Cardiac muscle cell (in vitro differentiated cells and primary cell): ENCODE measurements at regions not wholly inside any gene's neighbourhood (a gene's known extent, or its start where the extent isn't known, plus 50 kb on each side); places are given as distances from the start of the nearest gene placed in this dataset.
"Not testable (repeated sequence)": the region's sequence is repeated elsewhere in the genome, so short reads cannot be mapped to it uniquely, and the experiment has no call there.

Source experiments
- DNase-seq, 2 donors: peaks; one replicate each; pipeline versions ENCODE4 v3.0.0 to v3.0.0-alpha.2; 2010 to 2017; ENCODE audit warnings: low read depth in 1 of 2, low spot score in 1 of 2
- H3K27ac ChIP-seq: fragments of 200-600 bp; sonication (generic); 2 replicates; pipeline ENCODE4 v1.5.1; 2016
- H3K27me3 ChIP-seq: fragments of 200-600 bp; sonication (generic); 2 replicates; pipeline ENCODE4 v1.6.0; 2016; ENCODE audit warnings: control low read depth
- H3K36me3 ChIP-seq: fragments of 200-600 bp; sonication (generic); 2 replicates; pipeline ENCODE4 v1.5.1; 2016; ENCODE audit warnings: control low read depth
- H3K4me1 ChIP-seq: fragments of 200-600 bp; sonication (generic); 2 replicates; pipeline ENCODE4 v1.8.1; 2017; ENCODE audit warnings: low read depth, mild to moderate bottlenecking, mixed run types
- H3K4me3 ChIP-seq: fragments of 200-600 bp; sonication (generic); 2 replicates; pipeline ENCODE4 v1.5.1; 2016; ENCODE audit warnings: mild to moderate bottlenecking
- H3K9me3 ChIP-seq: fragments of 200-600 bp; sonication (generic); 2 replicates; pipeline ENCODE4 v1.5.1; 2017; ENCODE audit warnings: low read depth, mild to moderate bottlenecking, control low read depth
- CTCF ChIP-seq: IDR thresholded peaks from 2 replicates; pipeline ENCODE4 v1.5.1; 2012; ENCODE audit warnings: low read depth, mild to moderate bottlenecking, low read length

- Histone ChIP-seq H3K36me3 (no peaks in the 10 kb centered on the region), H3K4me1 (no peaks in the 10 kb centered on the region), H3K27me3 (no peaks in the 10 kb centered on the region), H3K27ac (no peak overlapping the region), H3K9me3 (no peaks in the 10 kb centered on the region), H3K4me3 (no peak overlapping the region)
- TF ChIP-seq CTCF: no peak
- no peak for DNase-seq
These were observed 314.3 kb upstream of the FGF13 start for GRCh38 chrX:139025816-139026215.

- no peak for DNase-seq
- no peak overlapping the region for H3K27ac ChIP-seq
- TF ChIP-seq CTCF: no peak
These were observed 312.0 kb upstream of the FGF13 start for GRCh38 chrX:139023531-139023930.

GRCh38 chrX:139020801-139021200 is 309.3 kb upstream of the FGF13 start:
- no peaks in the 10 kb centered on the region for H3K27me3 ChIP-seq
- H3K4me1 ChIP-seq: no peaks in the 10 kb centered on the region
- no peak for TF ChIP-seq CTCF
- no peaks in the 10 kb centered on the region for H3K36me3 ChIP-seq
- H3K4me3 ChIP-seq: no peak overlapping the region
- no peak overlapping the region for H3K27ac ChIP-seq
- H3K9me3 ChIP-seq: no peaks in the 10 kb centered on the region
- DNase-seq: no peak

More at GRCh38 chrX:139023531-139023930, 312.0 kb upstream of the FGF13 start:
- no peak overlapping the region for H3K4me3 ChIP-seq
- H3K9me3 ChIP-seq: no peaks in the 10 kb centered on the region
- no peaks in the 10 kb centered on the region for H3K27me3 ChIP-seq
- no peaks in the 10 kb centered on the region for H3K4me1 ChIP-seq
- H3K36me3 ChIP-seq: no peaks in the 10 kb centered on the region

- no peaks in the 10 kb centered on the region for H3K27me3 ChIP-seq
- H3K9me3 ChIP-seq: no peaks in the 10 kb centered on the region
- H3K4me3 ChIP-seq: no peak overlapping the region
- no peaks in the 10 kb centered on the region for H3K4me1 ChIP-seq
- no peak overlapping the region for H3K27ac ChIP-seq
- DNase-seq: no peak
- H3K36me3 ChIP-seq: no peaks in the 10 kb centered on the region
- TF ChIP-seq CTCF: no peak
These were observed 306.9 kb upstream of the FGF13 start for GRCh38 chrX:139018436-139018835.

GRCh38 chrX:139015627-139016026 is 304.1 kb upstream of the FGF13 start:
- no peaks in the 10 kb centered on the region for H3K27me3 ChIP-seq
- DNase-seq: no peak
- no peaks in the 10 kb centered on the region for H3K4me1 ChIP-seq
- no peak for TF ChIP-seq CTCF
- H3K9me3 ChIP-seq: no peaks in the 10 kb centered on the region
- H3K4me3 ChIP-seq: no peak overlapping the region
- H3K27ac ChIP-seq: no peak overlapping the region
- H3K36me3 ChIP-seq: no peaks in the 10 kb centered on the region

- Histone ChIP-seq H3K36me3 (no peaks in the 10 kb centered on the region), H3K4me1 (no peaks in the 10 kb centered on the region), H3K4me3 (no peak overlapping the region), H3K27me3 (no peaks in the 10 kb centered on the region), H3K9me3 (no peaks in the 10 kb centered on the region), H3K27ac (no peak overlapping the region)
- DNase-seq: no peak
- no peak for TF ChIP-seq CTCF
These were observed 296.7 kb upstream of the FGF13 start for GRCh38 chrX:139008185-139008584.

GRCh38 chrX:139003856-139004527 is 292.5 kb upstream of the FGF13 start:
- not testable (repeated sequence) for H3K36me3 ChIP-seq, H3K4me3 ChIP-seq, H3K27me3 ChIP-seq, H3K9me3 ChIP-seq, H3K27ac ChIP-seq, DNase-seq, H3K4me1 ChIP-seq
